ENCODE measurements at regions not wholly inside any gene's neighbourhood (a gene's known extent, or its start where the extent isn't known, plus 50 kb on each side); places are given as distances from the start of the nearest gene placed in this dataset.

DNA sequence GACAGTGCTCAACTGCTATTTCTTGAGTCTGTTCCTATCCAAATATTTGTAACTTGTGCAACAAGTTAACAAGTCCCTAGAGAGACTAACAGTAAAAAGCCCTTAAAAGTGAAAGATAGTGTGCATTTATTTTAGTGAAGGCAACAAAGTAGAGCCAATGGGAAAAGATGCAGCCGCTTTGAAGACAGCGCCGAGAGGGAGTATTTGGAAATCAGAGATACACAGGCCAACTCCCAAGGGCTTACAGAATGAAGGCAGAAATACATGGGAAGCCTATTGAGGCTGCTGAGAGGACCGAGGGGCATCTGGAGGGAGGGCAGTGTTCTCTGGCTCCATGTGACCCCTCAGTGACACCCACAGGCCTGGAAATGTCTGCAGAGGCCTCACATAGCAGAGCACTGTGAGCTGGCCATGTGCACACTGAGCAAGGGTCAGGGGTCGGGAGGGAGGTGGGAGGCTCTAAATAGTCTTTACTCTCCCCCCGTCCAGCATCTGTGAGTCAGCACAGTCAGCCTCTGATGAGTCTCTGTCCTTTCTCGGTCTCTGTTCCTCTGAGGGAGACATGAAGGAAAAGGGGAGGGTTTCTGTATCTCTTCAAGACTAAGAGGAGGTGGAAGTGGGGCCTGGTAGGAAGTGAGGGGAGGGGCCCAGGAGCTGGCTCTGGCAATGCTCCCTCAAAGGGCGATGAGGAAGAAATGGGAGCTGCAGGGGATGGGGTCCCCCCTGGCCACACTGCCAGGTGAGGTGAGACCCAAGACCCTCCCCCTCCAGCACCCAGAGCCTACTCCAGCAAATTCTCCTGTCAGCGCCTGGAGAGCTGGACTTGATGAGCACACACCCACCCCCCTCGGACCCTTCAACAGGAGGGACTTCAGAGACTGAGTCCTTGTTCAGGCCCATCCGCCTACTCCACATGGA lies 133.6 kb downstream of the SP3 start:
- DNase-seq: no peak

DNA sequence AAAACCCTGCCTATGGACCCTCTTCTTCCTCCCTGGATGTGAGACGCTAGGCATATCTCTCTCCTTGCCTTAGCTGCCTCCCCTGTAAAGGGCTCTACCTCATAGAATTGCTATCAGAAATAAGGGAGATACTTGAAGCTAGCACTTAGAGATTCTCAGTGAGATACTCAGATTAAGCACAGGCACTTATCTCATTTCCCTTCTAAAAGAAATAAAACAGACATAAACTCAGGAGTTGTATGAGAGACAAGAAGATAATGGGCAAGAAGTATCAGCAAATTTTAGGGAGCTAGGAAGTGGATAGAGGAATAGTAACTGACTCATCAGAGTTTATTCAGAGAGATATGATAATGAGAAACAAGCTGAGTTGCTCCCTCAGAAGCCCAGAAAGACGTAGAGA lies 131.0 kb downstream of the SP3 start:
- no peak for DNase-seq

DNA sequence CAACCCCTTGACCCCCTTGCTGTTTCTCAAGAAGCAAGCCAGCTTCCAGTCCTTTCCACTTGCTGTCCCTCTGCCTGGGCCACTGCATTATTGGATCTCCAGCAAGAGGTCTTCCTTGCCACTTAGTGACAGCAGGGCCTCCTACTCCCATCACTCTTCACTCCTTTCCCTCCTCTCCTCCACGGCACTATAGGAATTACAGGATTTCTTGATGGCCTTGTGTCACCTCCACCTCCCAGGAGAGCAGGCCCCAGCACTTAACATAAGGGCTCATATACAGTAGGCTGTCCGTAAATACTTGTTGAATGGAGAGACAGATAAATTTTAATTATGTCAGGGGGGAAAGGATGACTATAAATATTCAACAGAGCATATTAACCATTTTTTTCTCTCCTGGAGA lies 129.4 kb downstream of the SP3 start:
- DNase-seq: no peak

DNA sequence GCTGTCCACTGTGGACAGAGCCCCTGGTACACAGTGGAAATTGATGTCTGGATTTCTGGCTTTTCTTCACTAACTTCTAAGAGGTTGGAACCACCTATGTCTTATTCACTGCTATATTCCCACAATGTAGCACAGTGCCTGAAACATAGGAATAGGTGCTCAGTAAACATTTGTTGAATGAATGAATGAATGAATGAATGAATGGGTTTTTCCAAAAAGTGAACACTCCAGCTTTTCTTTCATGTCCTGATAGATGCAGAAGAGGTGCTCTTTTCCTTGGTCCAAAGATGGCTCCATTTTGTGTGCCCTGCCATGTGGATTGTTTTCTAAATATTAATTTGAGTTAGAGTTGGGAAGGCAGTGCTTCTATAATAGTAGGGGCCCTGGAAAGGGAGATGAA lies 124.1 kb downstream of the SP3 start:
- no peak for DNase-seq

DNA sequence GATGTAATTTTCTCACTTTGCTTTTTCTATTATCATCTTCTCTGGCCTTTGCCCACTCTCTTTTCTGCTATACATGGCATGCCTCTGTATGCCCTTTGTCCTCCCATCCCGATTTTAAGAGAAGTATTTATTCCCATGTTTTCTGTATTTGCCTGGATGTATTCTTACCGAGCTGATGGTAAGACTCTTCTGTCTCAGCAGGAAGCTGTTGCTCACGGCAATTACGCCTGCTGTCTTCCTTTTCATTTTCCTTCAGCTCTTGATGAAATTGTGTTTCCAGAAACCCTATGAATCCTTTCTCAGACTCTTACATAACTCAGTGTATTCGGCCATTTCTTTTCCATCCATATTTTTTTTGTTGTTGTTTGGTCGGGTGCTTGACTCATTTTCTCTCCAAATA lies 121.6 kb downstream of the SP3 start:
- no peak for DNase-seq

DNA sequence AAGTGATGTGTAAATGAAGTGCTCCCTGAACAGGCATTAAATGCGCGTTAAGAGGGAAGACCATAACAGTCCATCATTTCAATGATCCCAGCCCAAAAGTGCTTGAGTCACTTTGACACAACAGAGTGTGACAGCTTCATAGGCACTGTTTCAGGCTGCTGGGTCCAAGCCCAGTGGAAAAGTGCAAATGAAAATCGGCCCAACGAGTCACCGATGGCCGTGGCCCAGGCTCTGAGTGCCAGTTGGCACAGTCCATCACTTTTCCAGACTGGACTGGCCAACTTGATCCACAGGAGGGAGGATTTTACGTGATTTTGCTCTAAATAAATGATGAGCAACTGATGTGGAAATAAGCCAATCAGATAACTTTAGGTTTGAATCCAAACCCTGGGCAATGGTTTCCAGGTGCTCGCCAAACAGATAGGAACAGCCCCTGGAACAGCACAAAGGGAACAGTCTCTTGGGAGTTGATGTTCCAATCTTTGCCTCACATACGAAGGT lies 114.0 kb downstream of the SP3 start:
- DNase-seq: no peak

DNA sequence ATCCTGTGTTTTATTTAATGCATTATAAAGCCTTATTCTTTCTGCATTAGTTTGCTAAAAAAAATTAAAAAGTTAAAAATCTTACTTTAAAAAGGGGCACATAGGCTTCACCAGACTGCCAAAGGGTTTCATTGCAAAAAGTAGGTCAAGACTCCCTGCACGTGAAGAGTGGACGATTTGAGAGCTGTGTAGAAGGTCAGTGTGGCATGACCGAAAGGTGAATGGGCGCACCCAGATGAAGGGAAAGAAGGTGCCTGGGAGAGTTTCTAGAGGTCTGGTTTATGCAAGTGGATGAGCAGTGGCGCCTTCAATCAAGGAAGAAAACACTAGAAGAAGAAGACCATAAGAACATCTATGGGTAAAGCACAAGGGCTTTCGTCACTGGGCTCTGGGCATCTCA lies 111.0 kb downstream of the SP3 start:
- no peak for DNase-seq

DNA sequence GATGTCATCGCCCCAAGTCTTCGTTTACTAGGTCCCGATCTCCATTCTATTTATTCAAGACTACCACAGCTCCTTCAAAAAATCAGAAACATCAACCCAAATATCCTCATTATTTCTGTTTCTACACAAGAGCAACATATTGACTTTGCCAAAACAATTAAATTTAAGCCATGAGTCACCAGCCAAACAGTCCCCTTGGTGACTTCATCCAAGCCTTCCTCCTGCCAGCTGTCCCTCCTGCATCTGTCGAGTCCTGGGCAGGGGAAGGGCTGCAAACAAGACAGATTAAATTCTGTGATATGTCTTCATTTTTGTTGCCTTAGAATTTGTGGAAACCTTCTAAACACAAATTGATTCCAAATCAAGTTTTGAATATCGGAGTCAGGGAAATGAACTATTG lies 110.3 kb downstream of the SP3 start:
- no peak for DNase-seq

DNA sequence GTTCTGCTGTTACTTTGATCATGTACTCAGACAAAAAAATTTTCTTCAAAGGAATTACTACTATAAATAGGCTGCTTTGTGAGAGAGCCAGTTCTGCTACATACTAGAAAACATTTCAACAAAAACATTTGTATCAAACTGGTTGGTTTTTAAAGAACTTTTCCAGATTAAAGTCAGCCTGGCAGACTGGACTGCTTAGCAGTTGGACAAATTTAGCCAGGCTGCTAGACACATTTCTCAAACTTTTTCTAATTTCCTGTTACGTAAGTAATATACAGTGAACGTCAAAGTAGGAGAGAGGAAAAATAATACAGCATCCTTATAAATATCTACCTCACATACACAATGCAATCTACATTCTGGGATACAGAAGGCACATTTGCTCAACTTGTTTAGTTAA lies 109.5 kb downstream of the SP3 start:
- no peak for DNase-seq

Data from inflammatory macrophage treated with lipopolysaccharide for 4 hours (primary cell).